ENCODE measurements at regions not wholly inside any gene's neighbourhood (a gene's known extent, or its start where the extent isn't known, plus 50 kb on each side); places are given as distances from the start of the nearest gene placed in this dataset.

DNA sequence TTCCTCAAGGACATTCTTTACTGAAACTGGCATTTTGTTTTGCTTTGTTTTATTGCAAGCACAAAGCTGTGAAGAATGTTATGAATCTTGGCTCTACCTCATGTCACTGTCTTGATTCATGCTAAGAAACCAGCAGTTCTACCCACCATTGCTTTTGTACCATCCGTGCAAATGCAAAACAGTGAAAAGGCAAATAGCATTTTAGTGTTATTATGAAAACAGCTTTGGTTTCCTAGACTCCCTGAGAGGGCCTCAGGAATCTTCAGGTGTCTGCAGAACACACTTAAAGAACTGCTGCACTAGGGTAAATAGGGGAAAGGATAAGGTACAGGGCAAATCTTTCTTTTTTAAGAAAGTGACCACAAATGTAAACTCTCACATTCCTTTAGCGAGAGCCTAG, 318.9 kb downstream of the AHR start:
- Histone ChIP-seq H3K27me3 (no peaks in the 10 kb centered on the region), H3K4me3 (no peak overlapping the region), H3K36me3 (no peaks in the 10 kb centered on the region), H3K27ac (no peak overlapping the region), H3K4me1 (no peaks in the 10 kb centered on the region), H3K9me3 (no peaks in the 10 kb centered on the region)
- intact Hi-C loops (cut with DNase I), result no loop called here
- no peak for TF ChIP-seq CTCF (IDR thresholded peaks at IDR 0.05)
- no peak for TF ChIP-seq POLR2AphosphoS5 (IDR thresholded peaks at IDR 0.05; ENCODE audit: insufficient read depth in 1 of 2, low read depth in 1 of 2)
- no peak for TF ChIP-seq POLR2A (IDR thresholded peaks at IDR 0.05)
- no peak for DNase-seq (ENCODE audit: extremely low spot score in 2 of 2)

GRCh38 chr7:17617857-17618651, 319.6 kb downstream of the AHR start:
- no peak overlapping the region for H3K27ac ChIP-seq
- no peaks in the 10 kb centered on the region for H3K4me1 ChIP-seq
- DNase-seq (ENCODE audit: extremely low spot score in 2 of 2), result no peak
- no peaks in the 10 kb centered on the region for H3K36me3 ChIP-seq
- no peaks in the 10 kb centered on the region for H3K27me3 ChIP-seq
- intact Hi-C loops (cut with DNase I), result no loop called here
- no peak for TF ChIP-seq POLR2A (IDR thresholded peaks at IDR 0.05)
- TF ChIP-seq POLR2AphosphoS5 (IDR thresholded peaks at IDR 0.05; ENCODE audit: insufficient read depth in 1 of 2, low read depth in 1 of 2), result no peak
- no peaks in the 10 kb centered on the region for H3K9me3 ChIP-seq
- H3K4me3 ChIP-seq, result no peak overlapping the region

- Histone ChIP-seq H3K27me3 (no peaks in the 10 kb centered on the region), H3K27ac (no peak overlapping the region), H3K36me3 (no peaks in the 10 kb centered on the region), H3K9me3 (no peaks in the 10 kb centered on the region), H3K4me3 (no peak overlapping the region), H3K4me1 (no peaks in the 10 kb centered on the region)
- no peak for TF ChIP-seq CTCF (IDR thresholded peaks at IDR 0.05)
- TF ChIP-seq POLR2AphosphoS5 (IDR thresholded peaks at IDR 0.05; ENCODE audit: insufficient read depth in 1 of 2, low read depth in 1 of 2), result no peak
- TF ChIP-seq POLR2A (IDR thresholded peaks at IDR 0.05), result no peak
- DNase-seq (ENCODE audit: extremely low spot score in 2 of 2), result no peak
- intact Hi-C loops (cut with DNase I), result no loop called here
These were observed 320.2 kb downstream of the AHR start for GRCh38 chr7:17618652-17618974.

GRCh38 chr7:17619196-17619818, 320.9 kb downstream of the AHR start:
- TF ChIP-seq CTCF (IDR thresholded peaks at IDR 0.05) (no peak), POLR2AphosphoS5 (IDR thresholded peaks at IDR 0.05; ENCODE audit: insufficient read depth in 1 of 2, low read depth in 1 of 2) (no peak), POLR2A (IDR thresholded peaks at IDR 0.05) (no peak)
- no peaks in the 10 kb centered on the region for H3K36me3 ChIP-seq
- no peaks in the 10 kb centered on the region for H3K4me1 ChIP-seq
- no peak overlapping the region for H3K27ac ChIP-seq
- DNase-seq (ENCODE audit: extremely low spot score in 2 of 2), result no peak
- H3K27me3 ChIP-seq, result no peaks in the 10 kb centered on the region
- H3K4me3 ChIP-seq, result no peak overlapping the region
- intact Hi-C loops (cut with DNase I), result no loop called here
- no peaks in the 10 kb centered on the region for H3K9me3 ChIP-seq

DNA sequence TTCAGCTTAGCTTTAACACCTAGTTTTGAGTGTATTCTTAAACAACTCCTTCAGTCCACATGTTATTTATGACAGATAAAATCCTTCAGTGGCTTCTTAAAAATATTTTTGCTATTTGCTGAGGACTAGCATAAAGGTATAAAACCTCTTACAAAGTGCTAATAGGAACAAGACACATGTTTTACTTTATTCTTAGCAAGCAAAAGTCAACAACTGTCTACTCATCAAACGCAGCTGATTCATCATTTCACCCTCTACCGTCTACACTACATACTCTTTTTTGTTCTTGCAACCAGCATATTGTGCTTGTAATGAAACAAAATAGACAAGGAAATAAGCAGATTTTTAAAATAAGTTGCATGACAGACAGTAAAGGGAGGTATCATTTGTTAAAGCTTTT, 319.7 kb downstream of the SNX13 start:
- H3K4me3 ChIP-seq, result no peak overlapping the region
- H3K4me1 ChIP-seq, result peaks cover under 1% of the 10 kb centered on the region
- intact Hi-C loops (cut with DNase I), result no loop called here
- no peaks in the 10 kb centered on the region for H3K36me3 ChIP-seq
- H3K9me3 ChIP-seq, result no peaks in the 10 kb centered on the region
- H3K27ac ChIP-seq, result no peak overlapping the region
- DNase-seq (ENCODE audit: extremely low spot score in 2 of 2), result no peak
- H3K27me3 ChIP-seq, result no peaks in the 10 kb centered on the region
- TF ChIP-seq POLR2A (IDR thresholded peaks at IDR 0.05), result no peak
- no peak for TF ChIP-seq POLR2AphosphoS5 (IDR thresholded peaks at IDR 0.05; ENCODE audit: insufficient read depth in 1 of 2, low read depth in 1 of 2)
- no peak for TF ChIP-seq CTCF (IDR thresholded peaks at IDR 0.05)

Data from vagina (tissue), 2 donors.